Eye (tissue), 1 donor: ENCODE measurements at regions not wholly inside any gene's neighbourhood (a gene's known extent, or its start where the extent isn't known, plus 50 kb on each side); places are given as distances from the start of the nearest gene placed in this dataset.
A peak's percentile ranks its signal among the peaks of the same experiment; 100 is the strongest.

Experiments used
- DNase-seq: peaks from one replicate; pipeline ENCODE4 v3.0.0-alpha.2; 2015

GRCh38 chr4:56286763-56287162 lies 100.5 kb downstream of the AASDH start:
- no peak for DNase-seq

DNA sequence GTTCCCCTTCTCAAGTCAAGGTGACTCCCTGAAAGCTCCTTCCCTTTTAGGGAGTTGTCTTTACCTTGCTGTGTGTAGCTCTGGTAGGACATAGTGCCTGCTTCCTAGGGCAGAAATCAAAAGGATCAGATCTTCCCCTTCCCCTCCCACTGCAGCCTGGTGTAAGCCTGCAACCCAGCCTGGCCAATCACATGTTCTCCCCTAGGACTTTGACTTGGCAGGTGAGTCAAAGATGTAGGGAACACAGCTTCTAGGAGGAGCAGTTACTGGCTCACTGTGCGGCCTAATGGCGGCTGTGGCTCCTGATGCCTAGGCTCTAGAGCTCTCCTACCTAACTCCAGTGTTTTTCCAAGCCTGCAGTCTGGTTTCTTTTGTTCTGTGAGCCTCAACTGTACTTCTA lies 103.9 kb downstream of the AASDH start:
- DNase-seq, result no peak

GRCh38 chr4:56282004-56282403 lies 105.3 kb downstream of the AASDH start:
- no peak for DNase-seq

GRCh38 chr4:56276547-56276946 lies 110.7 kb downstream of the AASDH start:
- DNase-seq, result no peak

GRCh38 chr4:56273391-56273790 lies 113.9 kb downstream of the AASDH start:
- no peak for DNase-seq

- no peak for DNase-seq
Observed at GRCh38 chr4:56272927-56273326, 114.4 kb downstream of the AASDH start.

DNA sequence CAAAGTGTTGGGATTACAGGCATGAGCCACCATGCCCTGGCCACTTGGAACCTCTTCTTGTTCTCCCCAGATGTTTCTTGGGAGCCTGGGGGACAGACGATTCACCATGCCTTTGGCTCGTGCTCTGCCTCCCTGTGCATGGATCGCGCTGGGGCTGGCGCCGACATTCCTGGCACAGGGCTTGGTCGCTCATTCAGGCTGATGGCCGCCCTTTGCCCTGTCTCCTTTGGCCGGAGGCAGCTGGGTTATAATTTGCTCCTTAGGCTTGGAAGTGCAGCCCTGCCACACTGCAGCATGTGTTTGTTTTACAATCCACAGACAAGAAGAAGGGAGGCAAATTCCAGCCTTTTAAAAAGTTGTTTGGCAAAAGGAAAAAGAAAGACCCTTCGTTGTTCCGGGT lies 115.3 kb downstream of the AASDH start:
- DNase-seq, result no peak

GRCh38 chr4:56271131-56271530 lies 116.2 kb downstream of the AASDH start:
- DNase-seq, result no peak

DNA sequence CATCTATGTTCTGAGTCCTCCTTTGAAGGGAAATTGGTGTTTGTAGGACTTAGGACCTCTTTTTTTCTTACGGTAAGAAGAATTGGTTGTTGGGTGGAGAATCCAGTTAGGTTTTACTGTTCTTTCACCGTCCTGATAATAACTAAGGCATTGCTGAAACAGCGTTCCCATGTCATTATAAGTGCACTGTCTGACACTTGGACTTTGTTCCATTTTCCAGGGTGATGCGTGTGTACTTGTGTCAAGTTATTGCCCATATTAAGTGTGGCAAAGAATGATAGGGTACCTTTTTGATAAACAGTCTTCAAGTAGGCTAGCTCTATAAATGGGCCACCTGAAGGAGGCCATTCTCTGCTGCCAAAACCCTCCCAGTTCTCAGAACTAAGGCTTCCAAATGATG lies 119.7 kb downstream of the AASDH start:
- DNase-seq, result no peak

DNA sequence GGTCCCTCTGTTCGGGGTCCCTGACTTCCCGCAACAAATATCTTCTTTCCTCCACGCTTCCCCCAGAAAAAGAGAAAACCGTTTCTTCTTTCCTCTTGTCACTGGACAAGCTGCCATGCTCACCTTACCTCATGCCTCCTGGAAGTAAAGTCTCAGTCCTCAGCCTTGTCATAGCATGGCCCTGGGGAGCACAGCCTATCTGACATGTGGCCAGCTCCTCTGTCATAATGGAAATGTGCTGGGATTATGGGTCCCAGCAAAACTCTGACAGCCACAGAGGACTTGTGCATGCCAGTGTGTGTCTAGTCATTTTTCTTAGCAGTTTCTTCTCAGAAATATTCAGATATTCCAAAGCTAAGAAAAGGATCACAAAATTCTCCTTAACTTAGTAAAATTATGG lies 122.4 kb downstream of the AASDH start:
- DNase-seq, result peak; percentile 25

DNA sequence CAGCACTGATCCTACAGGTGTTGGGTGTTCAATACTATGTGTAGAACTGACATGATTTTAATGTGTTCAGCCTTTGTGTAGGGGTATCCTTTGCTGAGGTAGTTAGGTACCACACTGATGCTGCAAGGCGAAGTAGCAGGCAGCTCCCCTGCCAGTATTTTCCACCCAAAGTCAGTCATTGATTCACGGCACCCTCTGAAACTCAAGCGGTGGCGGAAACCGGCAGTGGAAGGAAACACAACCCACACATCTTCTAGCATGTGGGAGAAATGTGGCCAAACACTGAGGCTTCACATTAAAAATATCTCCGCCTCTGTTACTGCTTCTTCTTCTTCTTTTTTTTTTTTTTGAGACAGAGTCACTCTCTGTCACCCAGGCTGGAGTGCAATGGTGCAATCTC lies 126.3 kb downstream of the AASDH start:
- no peak for DNase-seq

DNA sequence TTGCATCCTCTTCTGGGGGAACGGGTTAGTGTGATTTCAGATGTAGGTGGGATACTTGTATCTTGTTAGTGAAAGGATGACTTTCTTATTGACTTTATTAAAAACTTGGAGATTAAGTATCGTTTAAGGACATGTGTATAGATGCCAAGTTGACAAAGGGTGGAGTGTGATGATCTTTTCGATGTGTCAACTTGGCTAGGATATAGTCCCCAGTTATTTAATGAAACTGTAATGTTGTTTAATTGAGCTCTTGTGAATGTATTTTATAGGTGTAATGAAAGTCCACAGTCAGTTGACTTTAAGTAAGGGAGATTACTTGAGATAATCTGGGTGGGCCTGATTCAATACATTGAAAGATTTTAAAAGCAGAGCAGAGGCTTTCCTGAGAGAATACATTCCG lies 127.0 kb downstream of the AASDH start:
- no peak for DNase-seq

GRCh38 chr4:56259655-56260054 lies 127.6 kb downstream of the AASDH start:
- no peak for DNase-seq

DNA sequence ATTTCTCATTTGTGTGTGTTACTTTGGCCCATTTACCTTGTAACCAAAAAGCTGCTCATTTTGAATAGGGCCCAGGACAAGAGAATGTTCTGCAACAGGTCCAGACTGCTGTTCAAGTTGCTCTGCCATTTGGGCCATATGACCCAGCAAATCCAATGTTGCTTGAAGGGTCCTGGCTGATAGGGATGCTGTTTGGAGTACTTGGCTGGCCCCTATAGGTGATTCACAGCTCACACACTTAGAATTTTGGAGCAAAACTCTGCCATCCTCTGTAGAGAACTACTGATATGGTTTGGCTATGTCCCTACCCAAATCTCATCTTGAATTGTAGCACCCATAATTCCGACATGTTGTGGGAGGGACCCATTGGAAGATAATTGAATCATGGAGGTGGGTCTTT lies 131.5 kb downstream of the AASDH start:
- no peak for DNase-seq

- peak; percentile 49 for DNase-seq
Observed at GRCh38 chr4:56253666-56254305, 133.5 kb downstream of the AASDH start.

- no peak for DNase-seq
Observed at GRCh38 chr4:56252561-56253152, 134.6 kb downstream of the AASDH start.

DNA sequence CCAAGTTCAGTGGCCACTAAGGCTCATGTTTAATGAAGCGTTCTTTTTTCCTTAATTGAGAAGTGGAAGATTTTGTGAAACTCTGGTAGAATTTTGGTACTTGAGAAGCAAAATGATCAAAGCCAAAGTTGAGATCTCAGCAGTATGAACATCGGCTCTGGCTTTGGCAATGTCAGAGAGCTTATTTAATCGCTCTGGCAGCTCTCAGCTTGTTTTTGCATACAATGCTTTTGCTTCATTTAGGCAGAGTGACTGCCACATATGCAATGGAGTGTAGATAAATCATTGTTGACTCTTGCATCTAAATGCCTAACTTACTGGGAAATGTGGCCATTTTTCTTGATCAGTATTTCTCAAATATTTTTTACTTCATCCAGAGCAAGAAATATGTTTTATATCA lies 135.7 kb downstream of the AASDH start:
- DNase-seq, result peak; percentile 74

DNA sequence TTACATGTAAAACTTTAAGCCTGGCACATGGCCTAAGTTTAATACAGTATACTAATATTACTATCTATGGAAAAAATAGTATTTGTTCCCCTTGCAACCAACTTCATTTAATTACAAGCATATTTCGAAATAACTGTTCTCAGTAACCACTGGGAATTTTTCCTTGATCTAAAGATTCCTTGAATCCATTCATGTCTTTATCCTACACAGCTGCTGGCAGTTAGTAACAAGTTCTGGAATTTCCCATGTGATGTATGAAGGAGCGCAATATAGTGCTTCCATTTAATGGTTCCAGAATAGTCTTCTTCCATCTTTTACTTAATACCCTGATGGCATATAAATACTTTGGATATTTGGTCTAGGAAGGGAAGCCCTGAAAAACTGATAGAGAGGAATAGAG lies 136.5 kb downstream of the AASDH start:
- peak; percentile 42 for DNase-seq

GRCh38 chr4:56247646-56248045 lies 139.6 kb downstream of the AASDH start:
- no peak for DNase-seq

DNA sequence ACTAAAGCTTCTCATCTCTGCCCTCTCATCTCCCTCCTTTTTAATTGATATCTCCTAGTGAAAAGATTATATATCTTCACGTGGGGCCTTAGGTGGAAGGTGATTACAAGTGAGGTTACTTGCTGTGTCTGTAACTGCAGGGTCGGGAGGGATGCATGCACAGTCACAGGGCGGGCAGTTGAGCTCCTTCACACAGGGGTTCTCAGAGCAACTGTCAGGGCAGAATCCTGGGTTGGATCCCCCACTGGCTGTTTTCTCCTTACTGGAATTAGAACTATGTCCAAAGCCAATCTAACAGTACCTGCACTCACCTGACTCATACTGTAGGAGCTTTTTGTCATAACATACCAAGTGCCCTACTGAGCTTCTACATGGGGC lies 141.1 kb downstream of the AASDH start:
- DNase-seq, result no peak

DNA sequence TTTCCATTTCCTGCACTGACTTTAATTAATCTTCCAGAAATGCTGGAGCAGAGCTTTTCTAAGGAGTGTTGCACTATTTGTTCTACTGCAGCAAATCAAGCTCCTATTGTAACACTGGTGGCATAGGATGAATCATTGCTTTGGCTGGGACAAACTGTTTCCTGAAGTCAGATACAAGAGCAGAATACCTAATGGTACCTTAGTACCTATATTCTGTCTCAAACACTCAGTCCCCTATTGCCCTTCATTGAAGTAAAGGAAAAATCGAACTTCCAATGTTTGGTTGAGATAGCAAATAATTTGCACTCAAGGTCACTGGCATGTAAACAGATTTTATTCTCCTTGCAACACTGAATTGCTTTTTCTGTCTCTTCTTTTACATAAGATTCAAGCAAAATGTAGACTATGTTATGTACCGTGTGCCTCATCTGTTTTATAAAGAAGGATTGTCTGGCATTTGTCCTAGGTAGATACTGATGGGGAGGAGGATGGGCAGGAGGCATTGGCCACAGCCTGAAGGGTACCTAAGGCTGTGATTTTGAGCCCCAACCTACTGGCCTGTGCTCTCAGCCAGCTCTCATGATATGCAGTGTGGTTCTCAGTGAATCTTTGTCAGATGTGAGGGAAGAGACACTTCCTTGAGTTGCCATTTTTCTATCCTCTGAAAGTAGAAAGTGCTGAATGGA lies 141.6 kb downstream of the AASDH start:
- DNase-seq, result no peak

- DNase-seq, result no peak
Observed at GRCh38 chr4:56244681-56245080, 142.6 kb downstream of the AASDH start.

DNA sequence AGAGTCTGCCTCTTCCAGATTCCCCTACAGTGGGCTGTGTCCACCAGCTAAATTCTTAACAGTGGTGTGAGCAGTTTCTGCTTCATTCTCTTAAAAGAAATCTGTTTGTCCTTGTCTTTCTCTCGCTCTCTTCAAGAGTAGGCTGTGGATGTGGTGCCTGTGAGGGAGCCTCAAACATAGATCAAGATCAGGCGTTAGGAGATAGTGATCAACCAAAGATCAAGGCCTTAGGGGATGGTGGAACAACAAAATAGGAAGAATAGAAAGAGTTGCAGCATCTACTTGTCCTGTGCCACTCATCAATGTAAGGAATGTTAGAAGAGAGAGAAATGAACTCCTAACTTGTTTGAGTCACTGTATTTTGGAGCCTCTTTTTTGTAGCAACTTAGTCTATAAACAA lies 144.2 kb downstream of the AASDH start:
- DNase-seq, result no peak

DNA sequence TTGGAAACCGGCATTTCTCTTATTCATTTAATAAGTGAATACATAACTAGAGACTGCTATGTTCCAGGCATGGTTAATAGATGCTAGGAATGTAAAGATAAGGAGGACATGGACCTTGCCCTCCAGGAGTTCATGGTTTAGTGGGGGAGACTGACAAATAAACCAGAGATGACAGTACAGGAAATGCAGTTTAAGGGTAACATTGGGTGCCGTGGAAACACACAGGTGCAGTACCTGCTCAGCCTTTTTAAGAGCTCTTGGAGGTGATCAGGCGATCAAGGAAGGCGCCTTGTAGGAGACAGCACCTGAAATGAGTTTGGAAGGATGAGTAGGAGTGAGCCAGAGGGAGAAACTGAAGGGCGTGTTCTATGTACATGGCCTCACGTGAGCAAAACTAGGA lies 145.8 kb downstream of the AASDH start:
- DNase-seq, result no peak
